NCI-H82 treated with DMSO at 0.1 percent for 48 hours (cell line): ENCODE measurements at regions not wholly inside any gene's neighbourhood (a gene's known extent, or its start where the extent isn't known, plus 50 kb on each side); places are given as distances from the start of the nearest gene placed in this dataset.

Source experiments
- DNase-seq: peaks from one replicate; lab custom pipeline; 2025; ENCODE audit not compliant: unreplicated experiment; lab: John Stamatoyannopoulos, UW

GRCh38 chr18:44602380-44602779 is 78.3 kb upstream of the SETBP1 start:
- no peak for DNase-seq

GRCh38 chr18:44602845-44603244 is 77.8 kb upstream of the SETBP1 start:
- DNase-seq: no peak

GRCh38 chr18:44609181-44609941 is 71.3 kb upstream of the SETBP1 start:
- DNase-seq: no peak

- DNase-seq: no peak
Observed at GRCh38 chr18:44620812-44621211, 59.9 kb upstream of the SETBP1 start.

GRCh38 chr18:44624052-44624451 is 56.6 kb upstream of the SETBP1 start:
- no peak for DNase-seq

GRCh38 chr18:44625386-44625785 is 55.3 kb upstream of the SETBP1 start:
- no peak for DNase-seq

- no peak for DNase-seq
Observed at GRCh38 chr18:44626236-44626635, 54.5 kb upstream of the SETBP1 start.

- no peak for DNase-seq
Observed at GRCh38 chr18:44626807-44627206, 53.9 kb upstream of the SETBP1 start.

GRCh38 chr18:44627280-44627679 is 53.4 kb upstream of the SETBP1 start:
- DNase-seq: no peak

GRCh38 chr18:44629406-44629805 is 51.3 kb upstream of the SETBP1 start:
- DNase-seq: no peak

GRCh38 chr18:44630118-44630517 is 50.6 kb upstream of the SETBP1 start:
- DNase-seq: no peak
